Caki2 (cell line): ENCODE measurements at regions not wholly inside any gene's neighbourhood (a gene's known extent, or its start where the extent isn't known, plus 50 kb on each side); places are given as distances from the start of the nearest gene placed in this dataset.

Source experiments
- DNase-seq: peaks from one replicate; pipeline ENCODE4 v3.0.0-alpha.2; 2015; ENCODE audit warnings: low read depth
- in situ Hi-C: cut with HindIII; loops from 2 replicates; pipeline ENCODE4 v1.10.0; 2016; ENCODE audit warnings: low sequenced_read_pairs, low pct_unique_long_range_greater_than_20kb, mixed read lengths

DNA sequence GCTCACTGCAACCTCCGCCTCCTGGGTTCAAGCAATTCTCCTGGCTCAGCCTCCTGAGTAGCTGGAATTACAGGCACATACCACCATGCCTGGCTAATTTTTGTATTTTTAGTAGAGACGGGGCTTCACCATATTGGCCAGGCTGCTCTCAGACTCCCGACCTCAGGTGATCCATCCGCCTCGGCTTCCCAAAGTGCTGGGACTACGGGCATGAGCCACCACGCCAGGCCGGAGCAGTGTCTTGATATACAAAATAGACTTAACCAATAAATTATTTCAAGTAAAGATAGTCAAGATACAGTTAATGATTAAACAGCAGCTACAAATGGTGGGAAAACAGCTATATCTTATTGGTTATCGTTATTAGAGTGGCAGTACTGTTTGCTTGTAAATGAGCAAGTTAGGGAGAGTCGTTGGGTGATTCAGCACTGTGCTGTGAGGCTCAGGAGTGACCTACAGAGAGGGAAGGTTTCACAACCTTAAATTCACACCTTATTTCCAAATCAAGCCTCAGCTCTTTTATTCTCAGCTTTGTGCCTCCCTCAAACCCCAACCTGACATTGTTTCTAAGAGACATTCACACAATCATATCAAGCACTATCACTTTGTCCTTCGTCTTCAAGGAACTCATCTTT lies 1128.4 kb upstream of the MAP3K7 start:
- DNase-seq: no peak
- in situ Hi-C loops: no loop called here

DNA sequence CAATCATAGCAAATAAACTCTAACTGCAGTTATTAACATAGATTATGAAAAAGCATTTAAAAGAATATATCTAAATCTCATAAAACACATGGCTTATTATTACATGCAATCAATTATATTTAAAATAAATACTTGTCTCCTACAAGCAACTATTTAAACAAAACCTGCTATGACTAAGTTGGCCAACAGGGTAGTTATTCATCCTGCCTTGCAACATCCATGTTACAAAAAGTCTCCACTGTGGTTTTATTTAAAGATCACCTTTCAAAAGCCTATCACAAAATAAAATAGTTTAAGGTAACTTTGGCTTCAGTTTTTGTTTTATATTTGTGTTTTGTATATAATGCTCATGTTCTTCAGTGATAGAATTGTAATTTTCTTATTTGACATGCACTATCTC lies 1127.0 kb upstream of the MAP3K7 start:
- in situ Hi-C loops: no loop called here
- DNase-seq: no peak

DNA sequence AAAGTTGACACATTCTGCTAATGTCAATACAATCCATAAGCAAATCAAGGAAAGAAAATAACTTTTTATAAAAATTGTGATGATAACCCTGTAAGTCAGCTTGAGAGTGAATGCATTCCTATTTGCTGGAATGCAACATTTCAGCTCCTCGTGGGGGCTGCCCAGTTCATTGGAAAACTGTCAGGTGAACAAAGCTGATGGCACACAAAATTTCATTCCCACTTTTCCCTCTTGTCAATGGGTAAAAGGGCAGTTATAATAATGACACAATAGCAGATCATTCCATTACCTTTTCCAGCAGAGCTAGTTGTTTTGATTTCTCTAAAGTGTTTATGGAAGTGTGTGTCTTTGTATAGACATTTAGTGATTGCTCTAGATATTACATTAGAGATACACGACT lies 1124.6 kb upstream of the MAP3K7 start:
- no peak for DNase-seq
- in situ Hi-C loops: no loop called here

DNA sequence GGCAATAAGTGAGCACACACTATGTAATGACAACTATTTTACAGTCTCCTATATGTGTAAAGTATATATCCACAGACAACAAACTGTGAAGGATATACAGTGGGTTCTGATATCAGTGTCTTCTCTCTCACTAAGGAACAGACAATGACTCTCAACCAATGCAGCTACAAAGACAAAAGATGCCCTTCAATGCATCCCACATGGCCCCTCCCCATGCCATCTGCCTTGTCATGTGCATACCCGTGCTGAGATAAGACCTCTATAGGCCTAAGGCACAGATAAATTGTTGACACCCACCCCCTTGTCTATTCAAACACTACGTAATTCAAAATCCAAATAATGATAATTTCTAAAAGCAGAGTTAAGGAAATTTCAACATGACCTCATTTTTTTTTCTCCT lies 1123.5 kb upstream of the MAP3K7 start:
- in situ Hi-C loops: no loop called here
- no peak for DNase-seq

DNA sequence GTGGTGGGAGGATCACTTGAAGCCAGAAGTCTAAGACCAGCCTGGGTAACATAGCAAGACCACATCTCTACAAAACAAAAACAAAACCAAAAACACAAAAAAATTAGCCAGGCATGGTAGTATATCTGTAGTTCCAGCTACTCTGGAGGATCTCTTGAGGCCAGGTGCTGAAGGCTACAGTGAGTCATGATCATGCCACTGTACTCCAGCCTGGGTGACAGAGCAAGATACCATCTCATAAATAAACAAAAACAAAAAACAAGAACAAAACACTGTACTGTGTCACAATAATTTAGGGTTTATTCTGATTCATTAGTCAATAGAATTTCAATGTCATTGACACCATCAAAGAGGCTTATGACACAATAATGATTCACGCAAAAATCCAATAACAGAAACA lies 1121.7 kb upstream of the MAP3K7 start:
- in situ Hi-C loops: no loop called here

DNA sequence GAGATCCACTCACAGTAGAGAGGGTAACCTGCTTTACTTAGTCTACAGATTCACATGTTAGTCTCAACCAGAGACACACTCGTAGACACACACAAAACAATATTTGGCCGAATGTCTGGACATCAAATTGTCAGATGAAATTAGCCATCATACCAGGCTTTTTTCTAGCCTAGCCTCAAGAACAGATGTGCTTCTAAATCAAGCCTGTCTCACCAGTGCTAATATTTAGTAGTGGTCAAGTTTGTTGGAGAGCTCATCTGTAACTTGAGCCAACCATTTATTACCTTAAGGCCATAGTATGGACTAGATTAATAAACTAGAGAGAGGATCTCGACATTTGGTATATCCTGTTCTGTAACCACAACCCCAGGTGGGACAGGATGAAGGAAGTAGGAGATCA lies 1118.8 kb upstream of the MAP3K7 start:
- in situ Hi-C loops: no loop called here
- DNase-seq: no peak

More for the DNA sequence above, 1121.7 kb upstream of the MAP3K7 start:
- DNase-seq: no peak

DNA sequence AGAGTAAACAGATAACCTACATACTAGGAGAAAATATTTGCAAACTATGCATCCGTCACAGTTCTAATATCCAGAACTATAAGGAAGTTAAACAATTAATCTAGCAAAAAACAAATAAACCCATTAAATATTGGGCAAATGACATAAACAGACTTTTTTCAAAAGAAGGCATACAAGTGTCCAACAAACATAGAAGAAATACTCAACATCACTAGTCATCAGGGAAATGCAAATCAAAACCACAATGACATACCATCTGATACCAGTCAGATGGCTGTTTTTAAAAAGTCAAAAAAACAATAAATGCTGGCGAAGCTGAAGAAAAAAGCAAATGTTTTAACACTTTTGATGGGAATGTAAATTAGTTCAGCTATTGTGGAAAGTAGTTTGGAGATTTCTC lies 1117.7 kb upstream of the MAP3K7 start:
- peak; percentile 29 for DNase-seq
- in situ Hi-C loops: no loop called here

DNA sequence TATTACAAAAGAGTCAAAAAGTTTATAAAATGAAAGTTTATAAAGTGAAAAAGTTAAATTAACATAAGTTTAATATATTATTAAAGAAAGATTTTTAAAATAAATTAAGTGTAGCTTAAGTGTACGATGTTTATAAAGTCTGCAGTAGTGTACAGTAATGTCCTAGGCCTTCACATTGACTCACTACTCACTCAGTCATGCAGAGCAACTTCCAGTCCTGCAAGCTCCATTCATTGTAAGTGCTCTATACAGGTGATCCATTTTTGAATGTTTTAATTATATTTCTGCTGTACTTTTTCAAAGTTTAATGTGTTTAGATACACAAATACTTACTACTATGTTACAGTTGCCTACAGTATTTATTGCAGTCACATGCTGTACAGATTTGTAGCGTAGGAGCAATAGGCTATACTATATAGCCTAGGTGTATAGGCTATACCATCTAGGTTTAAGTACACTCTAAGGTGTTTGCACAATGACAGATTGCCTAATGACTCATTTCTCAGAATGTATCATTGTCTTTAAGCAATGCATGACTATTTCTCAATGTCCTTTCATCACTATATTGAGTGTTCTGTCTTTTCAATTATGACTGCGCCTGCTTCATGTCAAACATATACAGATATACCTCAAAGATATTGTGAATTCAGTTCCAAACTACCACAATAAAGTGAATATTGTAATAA lies 1110.3 kb upstream of the MAP3K7 start:
- DNase-seq: no peak
- in situ Hi-C loops: no loop called here

DNA sequence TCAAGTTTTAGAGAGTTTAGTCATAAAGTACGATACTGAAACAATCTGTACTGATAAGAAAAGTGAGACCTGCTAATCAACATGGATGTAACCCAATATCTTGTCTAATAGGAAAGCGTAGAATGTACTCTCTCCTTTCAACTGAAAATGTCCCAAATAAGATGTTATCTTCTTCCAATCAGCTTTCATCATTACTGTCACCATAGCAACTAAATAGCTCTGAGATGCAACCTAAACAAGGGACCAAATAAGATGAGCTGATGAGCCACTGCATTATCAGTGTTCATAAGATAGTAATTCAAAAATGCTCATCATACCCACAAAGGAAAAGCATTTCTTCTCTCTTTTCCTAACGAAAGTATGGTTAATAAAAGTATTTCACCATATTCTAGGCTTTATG lies 1108.3 kb upstream of the MAP3K7 start:
- no peak for DNase-seq
- in situ Hi-C loops: no loop called here

DNA sequence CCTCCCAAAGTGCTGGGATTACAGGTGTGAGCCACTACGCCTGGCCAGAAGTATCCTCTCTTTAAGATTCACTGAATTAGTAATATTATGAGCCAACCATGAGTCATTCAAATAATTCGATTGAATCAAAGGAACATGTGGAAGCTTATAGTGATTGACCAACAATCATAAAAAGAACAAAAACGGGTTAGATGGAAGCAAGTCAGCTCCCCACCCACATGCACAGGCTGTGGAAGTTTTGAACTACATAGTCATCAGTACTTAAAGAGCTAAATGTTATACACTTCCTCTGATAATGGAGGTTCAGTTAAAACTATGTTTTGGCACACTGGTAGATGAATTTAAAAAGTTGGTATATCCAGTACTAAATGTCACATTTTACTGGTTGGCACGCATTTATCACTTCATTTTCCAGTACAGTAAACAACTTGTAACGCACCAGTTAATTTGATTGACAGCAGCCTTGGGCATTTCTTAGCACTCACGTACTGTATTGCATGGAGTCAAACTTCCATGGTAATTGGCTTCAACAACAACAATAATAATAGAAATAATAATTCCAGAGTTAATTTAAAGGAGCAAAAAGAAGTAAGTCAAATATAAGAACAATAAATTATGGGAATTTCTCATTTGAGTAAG lies 1107.3 kb upstream of the MAP3K7 start:
- in situ Hi-C loops: no loop called here
- no peak for DNase-seq

DNA sequence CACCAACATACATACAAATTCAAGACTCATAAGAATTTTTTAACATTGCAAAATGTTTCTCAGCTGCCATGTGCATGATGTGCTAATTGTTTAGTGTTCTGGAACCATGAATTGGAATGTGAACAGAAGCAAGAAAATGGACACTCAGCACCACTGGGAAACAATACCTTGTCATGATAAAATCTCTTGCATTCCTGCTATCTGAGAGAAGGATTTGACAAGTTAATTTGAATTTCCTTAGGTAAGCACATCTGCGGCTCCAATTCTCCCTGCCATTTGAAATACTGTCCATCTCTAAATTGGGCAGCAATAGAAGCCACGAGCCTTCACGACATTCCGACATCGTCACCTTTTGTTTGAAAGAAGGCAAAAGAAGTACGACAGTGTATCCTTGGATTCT lies 1104.6 kb upstream of the MAP3K7 start:
- DNase-seq: peak; percentile 33

DNA sequence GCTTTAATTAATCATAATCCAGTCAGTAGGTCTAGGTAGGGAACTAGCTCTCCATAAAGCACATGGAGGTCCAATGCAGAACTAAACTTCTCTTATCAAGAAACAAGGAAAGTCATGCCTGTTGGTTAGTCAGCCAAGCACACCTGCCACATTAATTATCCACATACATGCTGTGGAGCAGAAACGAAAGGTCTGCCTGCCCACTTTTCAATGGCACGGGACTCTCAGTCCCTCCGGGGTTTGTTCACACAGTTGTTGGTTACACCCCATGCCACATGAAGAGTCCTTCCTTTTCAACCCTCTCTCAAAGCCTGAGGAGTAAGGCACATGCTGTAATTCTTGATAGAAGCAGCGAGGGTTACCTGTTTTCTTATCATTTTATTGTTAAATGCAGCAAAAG lies 1096.4 kb upstream of the MAP3K7 start:
- in situ Hi-C loops: no loop called here
- no peak for DNase-seq

More for the DNA sequence above, 1104.6 kb upstream of the MAP3K7 start:
- in situ Hi-C loops: no loop called here

DNA sequence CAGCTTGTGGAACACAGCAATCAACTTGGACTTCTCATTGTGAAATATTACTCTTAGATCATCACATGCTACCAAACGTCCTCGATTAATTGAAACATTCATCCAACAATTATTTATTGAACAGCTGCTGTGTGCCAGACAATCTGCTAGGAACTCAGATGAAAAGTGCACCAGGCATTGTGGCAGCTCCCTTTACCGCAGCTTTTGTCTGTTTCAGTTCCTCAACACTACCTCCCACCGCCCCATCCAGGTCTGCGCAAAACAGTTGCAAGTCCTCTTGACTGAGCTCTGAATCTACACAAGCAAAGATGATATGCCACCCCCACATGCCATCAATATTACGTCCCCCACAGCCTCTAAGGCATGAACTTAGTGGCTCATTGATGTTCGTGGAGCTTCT lies 1094.4 kb upstream of the MAP3K7 start:
- in situ Hi-C loops: no loop called here
- DNase-seq: no peak

DNA sequence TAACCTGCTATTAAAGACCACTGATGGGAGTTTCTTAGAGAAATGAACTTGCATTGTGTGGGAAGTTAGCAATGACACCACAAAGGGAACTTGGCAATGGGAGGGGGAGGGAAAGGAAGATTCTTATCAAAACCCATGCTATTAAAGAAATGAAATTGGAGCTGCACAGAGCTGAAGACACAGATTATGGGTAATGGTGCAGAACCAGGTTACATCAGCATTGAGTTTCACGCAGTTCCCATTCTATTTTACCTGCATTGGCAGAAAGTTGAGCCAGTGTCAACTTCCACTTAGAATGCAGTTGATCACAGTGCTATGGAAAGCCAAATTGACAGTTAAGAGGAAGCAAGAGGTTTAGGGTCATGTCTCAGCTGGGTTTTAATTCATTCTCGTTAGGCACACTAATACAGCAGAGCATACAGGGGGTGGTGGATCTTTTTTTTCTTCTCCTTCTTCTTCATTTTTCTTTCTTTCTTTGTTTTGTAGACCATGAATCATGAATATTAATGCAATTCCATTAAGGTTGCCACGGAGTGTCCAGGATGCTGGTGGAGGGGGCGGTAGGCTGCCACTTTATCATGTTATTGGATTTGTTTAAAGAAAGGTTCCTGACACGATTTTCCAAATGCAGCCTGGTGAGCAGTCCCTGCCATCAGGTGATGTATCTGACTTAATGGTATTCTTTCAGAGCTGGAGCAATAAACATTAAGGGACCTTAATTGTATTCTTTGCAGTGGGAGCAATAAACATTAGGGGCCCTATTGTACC lies 1092.0 kb upstream of the MAP3K7 start:
- no peak for DNase-seq
- in situ Hi-C loops: no loop called here

DNA sequence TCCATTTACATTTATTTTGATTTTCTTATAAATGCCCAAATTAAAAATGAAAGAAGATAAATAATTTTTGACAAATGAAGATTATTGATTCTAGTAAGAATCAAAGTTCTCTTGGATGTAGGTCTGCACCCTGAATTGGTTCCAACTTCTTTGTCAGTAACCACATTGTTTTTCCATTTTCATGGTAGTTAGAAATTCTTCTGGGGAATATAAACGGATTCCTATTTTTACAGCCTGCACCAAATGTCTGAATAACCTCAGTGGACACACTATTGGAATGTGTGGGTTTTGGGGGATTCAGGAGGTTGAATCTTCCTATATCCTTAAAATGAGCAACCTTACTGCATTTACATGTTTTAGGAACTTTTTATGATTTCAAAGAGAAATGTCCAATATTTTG lies 1085.3 kb upstream of the MAP3K7 start:
- DNase-seq: no peak
- in situ Hi-C loops: no loop called here

DNA sequence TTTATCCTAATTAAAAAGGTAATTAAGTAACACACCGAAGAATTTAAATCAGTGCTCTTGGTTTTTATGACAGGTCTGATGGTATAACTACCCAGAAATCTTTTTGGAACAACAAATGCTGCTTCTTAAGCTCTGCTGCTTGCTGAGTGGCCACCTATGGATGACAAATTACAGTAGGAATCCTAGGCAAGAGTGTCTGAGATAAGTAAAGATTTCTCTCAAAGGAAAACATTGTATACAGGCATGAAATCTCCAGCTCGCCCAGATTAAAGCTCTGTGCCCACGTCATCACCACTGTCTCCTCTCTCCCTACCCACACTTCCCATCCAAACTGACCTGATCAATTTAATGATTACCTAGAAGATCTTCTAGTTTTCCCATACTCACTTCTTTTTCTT lies 1083.0 kb upstream of the MAP3K7 start:
- in situ Hi-C loops: no loop called here
- DNase-seq: no peak

DNA sequence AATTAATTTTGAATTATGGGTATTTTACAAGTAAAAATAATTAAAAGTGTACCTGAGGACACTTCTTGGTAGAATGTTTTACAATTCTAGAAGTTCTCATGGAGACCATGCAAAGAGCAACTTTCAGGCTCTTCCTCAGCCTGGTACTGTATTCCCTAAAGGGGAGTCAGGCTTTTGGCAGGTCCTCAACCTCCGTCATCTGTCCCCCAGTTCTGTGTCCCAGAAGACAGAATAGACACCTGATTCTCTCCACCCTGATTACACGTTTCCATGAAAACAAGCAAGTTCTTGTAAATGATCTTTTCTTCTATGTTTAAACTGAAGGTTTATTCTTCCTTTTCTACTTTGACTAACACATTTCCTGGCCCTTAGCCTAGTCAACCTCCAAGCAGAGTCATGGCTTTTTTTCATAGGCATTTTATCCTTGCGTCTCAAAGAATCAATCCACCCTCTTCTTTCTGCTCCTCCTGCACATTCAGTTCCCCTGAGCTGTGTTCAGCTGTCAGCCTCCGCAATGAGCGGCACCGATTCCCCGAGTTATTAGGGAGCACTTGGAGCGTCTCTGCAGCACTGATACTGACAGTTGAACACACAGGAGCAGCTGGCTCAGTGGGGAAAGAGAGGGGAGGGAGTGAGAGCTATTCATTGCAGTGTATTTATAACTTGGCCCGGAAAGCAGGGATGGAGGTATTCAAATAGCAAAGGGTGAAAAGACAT lies 1082.4 kb upstream of the MAP3K7 start:
- in situ Hi-C loops: no loop called here
- no peak for DNase-seq

DNA sequence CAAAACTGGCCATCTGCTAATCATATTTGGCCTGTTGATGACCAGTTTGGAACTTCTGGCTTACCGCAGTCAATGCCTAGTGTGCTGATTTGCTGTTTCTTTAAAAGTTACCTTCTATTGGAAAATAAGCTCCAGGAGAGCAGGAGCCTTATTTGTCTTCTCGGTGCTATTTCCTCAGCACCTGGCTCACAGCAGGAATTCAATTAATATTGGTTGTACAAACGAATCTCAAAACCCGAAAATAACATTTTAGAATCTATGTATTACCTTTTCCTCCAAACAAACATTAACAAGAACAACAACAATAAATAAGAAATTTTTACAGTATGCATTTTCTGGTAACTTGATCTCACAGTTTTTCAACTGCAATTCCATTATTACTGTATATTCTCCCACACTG lies 1080.7 kb upstream of the MAP3K7 start:
- in situ Hi-C loops: no loop called here
- no peak for DNase-seq
